Natural killer cell (primary cell): ENCODE measurements at regions not wholly inside any gene's neighbourhood (a gene's known extent, or its start where the extent isn't known, plus 50 kb on each side); places are given as distances from the start of the nearest gene placed in this dataset.

Experiments
- ATAC-seq, 3 donors: fragments of 150-1000 bp in 2 of 3; fragments of 200-7000 bp in 1 of 3; cut with Tn5 transposase; 1 replicate in 1 of 3; 2 replicates in 2 of 3; pipeline ENCODE4 v1.10.0; 2021; ENCODE audit warnings: mild to moderate bottlenecking in 2 of 3, moderate library complexity in 2 of 3
- DNase-seq, 2 donors: peaks; one replicate each; pipeline versions ENCODE4 v3.0.0 to v3.0.0-alpha.2; 2013 to 2021; ENCODE audit warnings: mixed read lengths in 1 of 2
- H3K27ac ChIP-seq: one replicate; pipeline ENCODE4 v1.5.1; 2013; ENCODE audit warnings: mild to moderate bottlenecking, low read length
- H3K27me3 ChIP-seq: one replicate; pipeline ENCODE4 v1.6.1; 2013; ENCODE audit warnings: low read length; ENCODE audit not compliant: control insufficient read depth, insufficient read depth
- H3K36me3 ChIP-seq: one replicate; pipeline ENCODE4 v1.6.1; 2013; ENCODE audit warnings: low read length; ENCODE audit not compliant: control insufficient read depth, insufficient read depth
- H3K4me1 ChIP-seq: one replicate; pipeline ENCODE4 v1.6.1; 2013; ENCODE audit warnings: low read length; ENCODE audit not compliant: control insufficient read depth, insufficient read depth
- H3K4me3 ChIP-seq: one replicate; pipeline ENCODE4 v1.5.1; 2013; ENCODE audit warnings: low read length
- H3K9me3 ChIP-seq: one replicate; pipeline ENCODE4 v1.6.1; 2013; ENCODE audit warnings: low read length; ENCODE audit not compliant: control insufficient read depth, insufficient read depth
- H3K27ac Mint-ChIP-seq, 2 donors: one replicate each; pipeline ENCODE4 v1.8.0; 2022; ENCODE audit warnings: mild to moderate bottlenecking in 2 of 2, mixed read lengths in 2 of 2, moderate library complexity in 1 of 2
- H3K27me3 Mint-ChIP-seq, 2 donors: one replicate each; pipeline ENCODE4 v1.8.0; 2022; ENCODE audit warnings: low read depth in 2 of 2, mixed read lengths in 2 of 2
- H3K36me3 Mint-ChIP-seq: one replicate; pipeline ENCODE4 v1.8.0; 2022; ENCODE audit warnings: mixed read lengths
- H3K4me1 Mint-ChIP-seq, 2 donors: one replicate each; pipeline ENCODE4 v1.8.0; 2022; ENCODE audit warnings: mixed read lengths in 2 of 2
- H3K4me3 Mint-ChIP-seq: one replicate; pipeline ENCODE4 v1.8.0; 2022; ENCODE audit warnings: mild to moderate bottlenecking, moderate library complexity, mixed read lengths
- H3K9me3 Mint-ChIP-seq, 2 donors: one replicate each; pipeline ENCODE4 v1.8.0; 2022; ENCODE audit warnings: mixed read lengths in 2 of 2
- WGBS: methylation state at CpG from one replicate; pipeline ENCODE4 v1.1.7; 2013; ENCODE audit warnings: missing lambda C conversion rate; ENCODE audit not compliant: insufficient coverage; 5-methylcytosine and 5-hydroxymethylcytosine counted together
- intact Hi-C: fragments of 100-400 bp; cut with micrococcal nuclease; formaldehyde crosslinking; loops from one replicate; pipeline ENCODE4 v1.14.2; 2022
- TF ChIP-seq, protein P1 (sequence below): fragments of 200-600 bp; IDR thresholded peaks from one replicate; pipeline ENCODE4 v1.8.0; 2022; ENCODE audit warnings: antibody characterized with exemption

DNA sequence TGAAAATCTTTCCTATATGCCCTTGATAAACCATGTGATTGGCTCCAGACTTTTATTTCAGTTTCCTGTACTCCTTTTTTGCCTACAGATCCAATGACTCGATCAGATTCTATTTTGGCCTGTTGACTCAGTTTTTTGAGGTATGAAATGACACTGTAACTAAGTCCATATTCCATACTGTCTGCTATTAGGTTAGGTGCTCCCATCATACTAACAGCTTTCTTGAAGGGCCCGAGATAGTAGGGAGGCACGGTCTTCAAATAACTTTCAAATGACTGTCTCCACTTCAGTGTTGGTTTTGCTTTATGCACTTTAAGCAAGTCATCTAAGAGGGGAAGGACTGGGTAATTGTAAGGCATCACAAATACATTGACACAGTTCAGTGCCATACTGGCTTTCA, 295.4 kb upstream of the DAB2 start:
- Mint-ChIP-seq H3K4me1 (no peaks in the 10 kb centered on the region), H3K27ac (no peak overlapping the region), H3K4me3 (no peak overlapping the region), H3K36me3 (no peaks in the 10 kb centered on the region), H3K27me3 (peaks cover 0 to 3% of the 10 kb centered on the region in 2 donors), H3K9me3 (no peaks in the 10 kb centered on the region)
- no peaks in the 10 kb centered on the region for H3K36me3 ChIP-seq
- H3K27ac ChIP-seq: no peak overlapping the region
- intact Hi-C loops: no loop called here
- no peak overlapping the region for H3K4me3 ChIP-seq
- no peaks in the 10 kb centered on the region for H3K27me3 ChIP-seq
- TF ChIP-seq, protein P1, sequence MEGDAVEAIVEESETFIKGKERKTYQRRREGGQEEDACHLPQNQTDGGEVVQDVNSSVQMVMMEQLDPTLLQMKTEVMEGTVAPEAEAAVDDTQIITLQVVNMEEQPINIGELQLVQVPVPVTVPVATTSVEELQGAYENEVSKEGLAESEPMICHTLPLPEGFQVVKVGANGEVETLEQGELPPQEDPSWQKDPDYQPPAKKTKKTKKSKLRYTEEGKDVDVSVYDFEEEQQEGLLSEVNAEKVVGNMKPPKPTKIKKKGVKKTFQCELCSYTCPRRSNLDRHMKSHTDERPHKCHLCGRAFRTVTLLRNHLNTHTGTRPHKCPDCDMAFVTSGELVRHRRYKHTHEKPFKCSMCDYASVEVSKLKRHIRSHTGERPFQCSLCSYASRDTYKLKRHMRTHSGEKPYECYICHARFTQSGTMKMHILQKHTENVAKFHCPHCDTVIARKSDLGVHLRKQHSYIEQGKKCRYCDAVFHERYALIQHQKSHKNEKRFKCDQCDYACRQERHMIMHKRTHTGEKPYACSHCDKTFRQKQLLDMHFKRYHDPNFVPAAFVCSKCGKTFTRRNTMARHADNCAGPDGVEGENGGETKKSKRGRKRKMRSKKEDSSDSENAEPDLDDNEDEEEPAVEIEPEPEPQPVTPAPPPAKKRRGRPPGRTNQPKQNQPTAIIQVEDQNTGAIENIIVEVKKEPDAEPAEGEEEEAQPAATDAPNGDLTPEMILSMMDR: no peak
- ATAC-seq (no peak), DNase-seq (no peak)
- H3K9me3 ChIP-seq: no peaks in the 10 kb centered on the region
- H3K4me1 ChIP-seq: no peaks in the 10 kb centered on the region
- WGBS: 89% methylated on average over 3 of the region's 3 CpGs

DNA sequence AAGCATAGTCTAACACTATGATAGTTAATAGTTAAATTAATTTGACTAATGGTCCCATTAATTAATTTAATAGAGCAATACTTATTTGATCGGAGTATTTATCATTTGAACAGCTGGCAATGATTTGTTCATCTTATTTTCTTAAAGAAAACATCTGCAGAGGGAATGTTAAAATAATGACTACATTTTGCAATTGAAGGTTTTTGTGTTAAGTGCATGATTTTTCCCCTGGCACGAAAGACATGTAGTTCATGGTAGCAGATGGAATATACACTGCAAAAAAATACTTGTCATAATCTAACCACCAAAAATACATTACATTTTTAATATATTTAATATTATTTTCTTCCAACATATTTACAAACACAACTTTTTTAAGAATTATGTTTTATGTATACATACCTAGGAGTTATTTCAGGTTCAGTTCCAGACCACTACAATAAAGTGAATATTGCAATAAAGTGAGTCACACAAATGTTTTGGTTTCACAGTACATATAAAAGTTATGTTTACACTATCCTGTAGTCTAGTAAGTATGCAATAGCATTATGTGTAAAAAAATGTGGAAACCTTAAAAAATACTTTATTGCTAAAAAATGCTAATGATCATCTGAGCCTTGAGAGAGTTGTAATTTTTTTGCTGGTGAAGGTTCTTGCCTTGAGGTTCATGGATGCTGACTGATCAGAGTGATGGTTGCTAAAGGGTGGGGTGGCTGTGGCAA, 292.6 kb upstream of the DAB2 start:
- TF ChIP-seq, protein P1: no peak
- Histone ChIP-seq H3K4me1 (no peaks in the 10 kb centered on the region), H3K36me3 (no peaks in the 10 kb centered on the region), H3K9me3 (no peaks in the 10 kb centered on the region), H3K27ac (no peak overlapping the region), H3K27me3 (no peaks in the 10 kb centered on the region), H3K4me3 (no peak overlapping the region)
- Mint-ChIP-seq H3K4me3 (no peak overlapping the region), H3K36me3 (no peaks in the 10 kb centered on the region), H3K27ac (no peak overlapping the region), H3K9me3 (no peaks in the 10 kb centered on the region), H3K4me1 (no peaks in the 10 kb centered on the region), H3K27me3 (peaks cover 0 to 3% of the 10 kb centered on the region in 2 donors)
- intact Hi-C loops: no loop called here
- WGBS: 100% methylated on average over 1 of the region's 2 CpGs
- ATAC-seq: no peak
- DNase-seq: no peak

DNA sequence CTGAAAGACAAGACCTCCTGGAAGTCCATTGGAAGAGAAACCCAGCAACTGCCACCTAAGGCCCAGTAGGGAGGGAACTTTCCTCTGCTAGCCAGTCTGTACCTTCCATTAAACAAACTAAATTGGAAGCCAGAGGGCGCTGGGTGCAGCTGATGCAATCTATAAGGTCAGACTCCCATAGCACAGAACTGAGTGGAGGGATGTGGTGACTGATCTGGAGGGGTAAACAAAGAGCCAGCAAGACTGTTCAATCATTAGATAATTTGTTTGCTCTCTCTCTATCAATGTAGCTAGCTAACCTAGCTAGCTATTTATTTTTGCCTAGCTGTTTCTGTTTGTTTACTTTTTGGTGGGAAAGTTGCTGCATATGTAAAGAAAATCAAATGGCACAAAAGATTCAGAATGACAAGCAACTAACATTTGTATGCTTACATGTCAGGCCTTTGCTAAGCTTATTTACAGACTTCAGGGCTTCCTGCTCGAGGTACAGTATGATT, 291.8 kb upstream of the DAB2 start:
- Histone ChIP-seq H3K27me3 (no peaks in the 10 kb centered on the region), H3K4me1 (no peaks in the 10 kb centered on the region), H3K9me3 (no peaks in the 10 kb centered on the region), H3K27ac (no peak overlapping the region), H3K36me3 (no peaks in the 10 kb centered on the region), H3K4me3 (no peak overlapping the region)
- intact Hi-C loops: no loop called here
- 14% methylated on average over 2 of the region's 2 CpGs for WGBS
- DNase-seq (peak in 1 of 2 donors; percentile 48), ATAC-seq (peak in 2 of 3 donors; percentile 38 to 53)
- H3K4me1 Mint-ChIP-seq: no peaks in the 10 kb centered on the region
- no peak overlapping the region for H3K4me3 Mint-ChIP-seq
- H3K36me3 Mint-ChIP-seq: no peaks in the 10 kb centered on the region
- peaks cover 0 to 3% of the 10 kb centered on the region in 2 donors for H3K27me3 Mint-ChIP-seq
- no peak overlapping the region for H3K27ac Mint-ChIP-seq
- TF ChIP-seq, protein P1: no peak
- no peaks in the 10 kb centered on the region for H3K9me3 Mint-ChIP-seq
